ENCODE measurements at regions not wholly inside any gene's neighbourhood (a gene's known extent, or its start where the extent isn't known, plus 50 kb on each side); places are given as distances from the start of the nearest gene placed in this dataset.
A peak's percentile ranks its signal among the peaks of the same experiment; 100 is the strongest.
"Not testable (repeated sequence)": the region's sequence is repeated elsewhere in the genome, so short reads cannot be mapped to it uniquely, and the experiment has no call there.

GRCh38 chr12:48409938-48410337 lies 59.2 kb upstream of the ZNF641 start:
- FAIRE-seq; H3K4me3 ChIP-seq; H3K36me3 ChIP-seq; ATAC-seq; H3K27ac ChIP-seq; DNase-seq; H3K27me3 ChIP-seq; H3K4me1 ChIP-seq; intact Hi-C loops (cut with DNase I); H3K9me3 ChIP-seq: not testable (repeated sequence)
- WGBS, 2 donors: 60 to 68% methylated on average over 3 of the region's 3 CpGs

GRCh38 chr12:48413388-48413787 lies 59.0 kb upstream of the ANP32D start:
- Histone ChIP-seq H3K9me3 (no peaks in the 10 kb centered on the region), H3K27me3 (no peaks in the 10 kb centered on the region), H3K4me3 (no peak overlapping the region), H3K27ac (no peak overlapping the region), H3K4me1 (no peaks in the 10 kb centered on the region), H3K36me3 (no peaks in the 10 kb centered on the region)
- ATAC-seq (no peak), FAIRE-seq (no peak), DNase-seq (no peak)
- 82 to 85% methylated on average over 3 of the region's 3 CpGs for WGBS, 2 donors
- no peak for TF ChIP-seq CTCF (IDR thresholded peaks at IDR 0.05)
- intact Hi-C loops (cut with DNase I): no loop called here

GRCh38 chr12:48414021-48414420 lies 58.3 kb upstream of the ANP32D start:
- intact Hi-C loops (cut with DNase I): no loop called here
- DNase-seq: no peak
- no peaks in the 10 kb centered on the region for H3K27me3 ChIP-seq
- TF ChIP-seq CTCF (IDR thresholded peaks at IDR 0.05): no peak
- H3K4me3 ChIP-seq: no peak overlapping the region
- H3K27ac ChIP-seq: no peak overlapping the region
- no peak for FAIRE-seq
- H3K9me3 ChIP-seq: no peaks in the 10 kb centered on the region
- ATAC-seq: peak in 2 of 4 donors; percentile 40 to 43
- no peaks in the 10 kb centered on the region for H3K4me1 ChIP-seq
- H3K36me3 ChIP-seq: no peaks in the 10 kb centered on the region
- WGBS, 2 donors: 48 to 59% methylated on average over 4 of the region's 4 CpGs

GRCh38 chr12:48419116-48419935 lies 53.0 kb upstream of the ANP32D start:
- no peaks in the 10 kb centered on the region for H3K9me3 ChIP-seq
- H3K27me3 ChIP-seq: no peaks in the 10 kb centered on the region
- H3K27ac ChIP-seq: no peak overlapping the region
- no peak for ATAC-seq
- FAIRE-seq: no peak
- TF ChIP-seq CTCF (IDR thresholded peaks at IDR 0.05): no peak
- no peak for DNase-seq
- intact Hi-C loops (cut with DNase I): no loop called here
- peaks cover 0 to 2% (median 0%) of the 10 kb centered on the region in 3 donors for H3K4me1 ChIP-seq
- no peaks in the 10 kb centered on the region for H3K36me3 ChIP-seq
- no peak overlapping the region for H3K4me3 ChIP-seq
- WGBS, 2 donors: 53 to 61% methylated on average over 6 of the region's 6 CpGs

GRCh38 chr12:48420039-48420775 lies 52.2 kb upstream of the ANP32D start:
- Histone ChIP-seq H3K27ac (no peak overlapping the region), H3K36me3 (no peaks in the 10 kb centered on the region), H3K4me1 (peaks cover 0 to 2% (median 0%) of the 10 kb centered on the region in 3 donors), H3K9me3 (no peaks in the 10 kb centered on the region), H3K4me3 (no peak overlapping the region), H3K27me3 (no peaks in the 10 kb centered on the region)
- DNase-seq (no peak), ATAC-seq (no peak), FAIRE-seq (no peak)
- 18 to 29% methylated on average over 3 of the region's 3 CpGs for WGBS, 2 donors
- no peak for TF ChIP-seq CTCF (IDR thresholded peaks at IDR 0.05)
- intact Hi-C loops (cut with DNase I): no loop called here

Data from pancreas (tissue), 10 donors.